GM23338 (cell line): ENCODE measurements at regions not wholly inside any gene's neighbourhood (a gene's known extent, or its start where the extent isn't known, plus 50 kb on each side); places are given as distances from the start of the nearest gene placed in this dataset.

Source experiments
- ATAC-seq: fragments of 200-7000 bp; cut with Tn5 transposase; 3 replicates; pipeline ENCODE4 v1.9.1; 2020
- DNase-seq: peaks from one replicate; pipeline ENCODE4 v3.0.0-alpha.2; 2015; ENCODE audit warnings: low spot score
- H2AFZ ChIP-seq: fragments of 200-600 bp; sonication (generic); 2 replicates; pipeline ENCODE4 v1.8.0; 2016; ENCODE audit warnings: antibody characterized with exemption, mild to moderate bottlenecking, moderate library complexity
- H3F3A ChIP-seq: fragments of 200-600 bp; sonication (generic); replicated peaks from 2 replicates; pipeline ENCODE4 v1.8.0; 2017; ENCODE audit warnings: antibody characterized with exemption, mixed run types, low read depth
- H3K27ac ChIP-seq: fragments of 200-600 bp; sonication (generic); 2 replicates; pipeline ENCODE4 v1.6.1; 2016; ENCODE audit warnings: low read depth
- H3K27me3 ChIP-seq: fragments of 200-600 bp; sonication (generic); 2 replicates; pipeline ENCODE4 v1.8.0; 2016; ENCODE audit warnings: mild to moderate bottlenecking, mixed run types, moderate library complexity; ENCODE audit not compliant: insufficient read depth
- H3K36me3 ChIP-seq: fragments of 200-600 bp; sonication (generic); 2 replicates; pipeline ENCODE4 v1.8.0; 2016; ENCODE audit warnings: mild to moderate bottlenecking; ENCODE audit not compliant: insufficient read depth
- H3K4me1 ChIP-seq: fragments of 200-600 bp; sonication (generic); 2 replicates; pipeline ENCODE4 v1.8.0; 2016; ENCODE audit warnings: mild to moderate bottlenecking, moderate library complexity; ENCODE audit not compliant: insufficient read depth
- H3K4me2 ChIP-seq: fragments of 200-600 bp; sonication (generic); 2 replicates; pipeline ENCODE4 v1.7.1; 2017; ENCODE audit warnings: mixed run types
- H3K4me3 ChIP-seq: fragments of 200-600 bp; sonication (generic); 2 replicates; pipeline ENCODE4 v1.6.1; 2016; ENCODE audit warnings: mixed run types
- H3K79me2 ChIP-seq: fragments of 200-600 bp; sonication (generic); replicated peaks from 2 replicates; pipeline ENCODE4 v1.8.0; 2017; ENCODE audit warnings: mild to moderate bottlenecking; ENCODE audit not compliant: insufficient read depth
- H3K9me2 ChIP-seq: fragments of 200-600 bp; sonication (generic); 2 replicates; pipeline ENCODE4 v1.8.0; 2017; ENCODE audit not compliant: insufficient read depth
- H4K20me1 ChIP-seq: fragments of 200-600 bp; sonication (generic); replicated peaks from 2 replicates; pipeline ENCODE4 v1.8.0; 2017; ENCODE audit warnings: mild to moderate bottlenecking; ENCODE audit not compliant: insufficient read depth
- H3K27ac Mint-ChIP-seq: 2 replicates; pipeline ENCODE4 v1.8.0; 2020; ENCODE audit warnings: inconsistent platforms, mild to moderate bottlenecking, moderate library complexity, mixed read lengths
- H3K27me3 Mint-ChIP-seq: 3 replicates; pipeline ENCODE4 v1.8.0; 2022; ENCODE audit warnings: low read depth, mild to moderate bottlenecking, moderate library complexity, mixed read lengths, inconsistent platforms; ENCODE audit not compliant: insufficient read depth, poor library complexity
- H3K36me3 Mint-ChIP-seq: 3 replicates; pipeline ENCODE4 v1.8.0; 2021; ENCODE audit warnings: low read depth, mild to moderate bottlenecking, inconsistent platforms, moderate library complexity, mixed read lengths
- H3K4me1 Mint-ChIP-seq: 3 replicates; pipeline ENCODE4 v1.8.0; 2020; ENCODE audit warnings: mild to moderate bottlenecking, inconsistent platforms, mixed read lengths
- H3K4me3 Mint-ChIP-seq: 3 replicates; pipeline ENCODE4 v1.8.0; 2021; ENCODE audit warnings: moderate library complexity, mild to moderate bottlenecking, inconsistent platforms, mixed read lengths
- H3K9me3 Mint-ChIP-seq: 3 replicates; pipeline ENCODE4 v1.8.0; 2020; ENCODE audit warnings: moderate library complexity, mild to moderate bottlenecking, inconsistent platforms, mixed read lengths
- CREB1 ChIP-seq: fragments of 250-450 bp; sonication (Bioruptor Pico); IDR thresholded peaks from 2 replicates; pipeline ENCODE4 v1.5.0; 2020; ENCODE audit warnings: low read depth, mild to moderate bottlenecking, moderate library complexity
- CTCF ChIP-seq, 2 experiments: fragments of 200-600 bp in 1 of 2; sonication (generic) in 1 of 2; conservative IDR thresholded peaks; 2 replicates each; pipeline versions ENCODE4 v1.5.1 to v1.6.1; 2016 to 2017; ENCODE audit warnings: antibody characterized with exemption in 2 of 2, low read depth in 2 of 2, mild to moderate bottlenecking in 2 of 2, moderate library complexity in 1 of 2
- ETS1 ChIP-seq: IDR thresholded peaks from 2 replicates; pipeline ENCODE4 v1.6.1; 2016; ENCODE audit warnings: antibody characterized with exemption
- EZH2phosphoT487 ChIP-seq: fragments of 200-600 bp; sonication (generic); IDR thresholded peaks from one replicate; pipeline ENCODE4 v1.8.1; 2018; ENCODE audit warnings: antibody characterized with exemption; ENCODE audit not compliant: unreplicated experiment
- JUNB ChIP-seq: IDR thresholded peaks from one replicate; pipeline ENCODE4 v1.6.1; 2016; ENCODE audit warnings: antibody characterized with exemption; ENCODE audit not compliant: unreplicated experiment
- NANOG ChIP-seq: IDR thresholded peaks from 2 replicates; pipeline ENCODE4 v1.6.1; 2016; ENCODE audit warnings: antibody characterized with exemption, borderline replicate concordance
- POLR2AphosphoS5 ChIP-seq: IDR thresholded peaks from 2 replicates; pipeline ENCODE4 v1.6.1; 2016; ENCODE audit warnings: antibody characterized with exemption, low read depth
- STAT1 ChIP-seq: IDR thresholded peaks from one replicate; pipeline ENCODE4 v1.6.1; 2016; ENCODE audit warnings: antibody characterized with exemption; ENCODE audit not compliant: unreplicated experiment
- ZNF331 ChIP-seq: fragments of 250-450 bp; sonication (Bioruptor Pico); IDR thresholded peaks from 2 replicates; pipeline ENCODE4 v1.5.0; 2020; ENCODE audit warnings: low read depth, mild to moderate bottlenecking, moderate library complexity
- ZNF462 ChIP-seq: fragments of 250-450 bp; sonication (Bioruptor Pico); IDR thresholded peaks from 2 replicates; pipeline ENCODE4 v1.5.0; 2020; ENCODE audit warnings: mild to moderate bottlenecking, moderate library complexity

GRCh38 chr15:54779271-54779670 is 417.5 kb downstream of the RSL24D1 start (continued):
- TF ChIP-seq ETS1 (no peak), POLR2AphosphoS5 (no peak), STAT1 (no peak), ZNF331 (no peak), EZH2phosphoT487 (no peak), ZNF462 (CRISPR knock-in tag) (no peak)

GRCh38 chr15:54776410-54776809 is 420.3 kb downstream of the RSL24D1 start:
- no peaks in the 10 kb centered on the region for H3K79me2 ChIP-seq
- H3K27ac ChIP-seq = no peak overlapping the region
- no peak overlapping the region for H3K4me3 Mint-ChIP-seq
- peaks cover 10% of the 10 kb centered on the region for H3K36me3 Mint-ChIP-seq
- no peak overlapping the region for H3K4me3 ChIP-seq
- no peak overlapping the region for H3K27ac Mint-ChIP-seq
- H3K36me3 ChIP-seq = 0 out of 2 replicates have a peak, but pooled peaks cover 4% of the 10 kb centered on the region
- no peak overlapping the region for H3K4me2 ChIP-seq
- H3K27me3 Mint-ChIP-seq = no peaks in the 10 kb centered on the region
- ATAC-seq = no peak
- peaks cover 49% of the 10 kb centered on the region for H3K9me3 Mint-ChIP-seq
- no peaks in the 10 kb centered on the region for H3K27me3 ChIP-seq
- no peaks in the 10 kb centered on the region for H3K4me1 ChIP-seq
- no peak overlapping the region for H2AFZ ChIP-seq
- no peak for DNase-seq
- H4K20me1 ChIP-seq = no peaks in the 10 kb centered on the region
- peaks cover 2% of the 10 kb centered on the region; the same call in 2 of the 3 replicates for H3K4me1 Mint-ChIP-seq
- no peaks in the 10 kb centered on the region for H3K9me2 ChIP-seq
- H3F3A ChIP-seq = no peaks in the 10 kb centered on the region
- no peak for TF ChIP-seq JUNB
- TF ChIP-seq CREB1 = no peak
- no peak for TF ChIP-seq CTCF (conservative IDR thresholded peaks at IDR 0.05; ENCODE audit: low read depth in 2 of 2)
- no peak for TF ChIP-seq NANOG
